ENCODE measurements at regions not wholly inside any gene's neighbourhood (a gene's known extent, or its start where the extent isn't known, plus 50 kb on each side); places are given as distances from the start of the nearest gene placed in this dataset.

DNA sequence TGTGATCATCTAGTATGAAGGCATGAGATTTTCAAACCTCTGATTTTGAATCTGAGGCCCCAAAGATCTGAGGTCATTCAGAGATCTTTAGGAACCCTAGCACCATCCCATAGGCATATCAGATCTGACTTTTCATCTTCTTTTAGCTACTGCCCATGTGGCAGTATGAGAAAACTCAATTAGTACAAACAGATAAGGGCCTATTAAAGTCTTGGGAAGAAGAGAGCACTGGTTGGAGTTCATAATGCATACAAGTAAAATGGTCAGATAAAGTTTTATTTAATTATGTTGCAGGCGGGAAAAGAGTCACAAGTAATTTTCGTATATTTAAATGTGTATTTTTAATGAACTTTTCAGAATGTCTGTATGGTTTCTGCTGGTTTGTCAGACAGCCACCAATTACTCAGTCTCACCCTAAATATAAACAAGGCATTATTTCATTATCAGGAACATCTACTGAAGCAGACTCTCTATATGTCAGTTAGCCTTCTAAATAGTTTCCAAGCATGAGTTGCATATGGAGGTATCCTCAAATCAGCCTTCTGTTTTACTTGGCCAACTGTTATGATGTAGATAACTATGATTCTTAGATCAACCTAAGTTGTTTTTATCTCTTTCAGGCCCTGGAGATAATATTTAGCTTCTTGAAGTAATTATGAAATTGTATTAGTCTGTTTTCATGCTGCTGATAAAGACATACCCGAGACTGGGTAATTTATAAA lies 340.3 kb upstream of the TBC1D5 start:
- DNase-seq (ENCODE audit: low read depth, low spot score) = no peak

DNA sequence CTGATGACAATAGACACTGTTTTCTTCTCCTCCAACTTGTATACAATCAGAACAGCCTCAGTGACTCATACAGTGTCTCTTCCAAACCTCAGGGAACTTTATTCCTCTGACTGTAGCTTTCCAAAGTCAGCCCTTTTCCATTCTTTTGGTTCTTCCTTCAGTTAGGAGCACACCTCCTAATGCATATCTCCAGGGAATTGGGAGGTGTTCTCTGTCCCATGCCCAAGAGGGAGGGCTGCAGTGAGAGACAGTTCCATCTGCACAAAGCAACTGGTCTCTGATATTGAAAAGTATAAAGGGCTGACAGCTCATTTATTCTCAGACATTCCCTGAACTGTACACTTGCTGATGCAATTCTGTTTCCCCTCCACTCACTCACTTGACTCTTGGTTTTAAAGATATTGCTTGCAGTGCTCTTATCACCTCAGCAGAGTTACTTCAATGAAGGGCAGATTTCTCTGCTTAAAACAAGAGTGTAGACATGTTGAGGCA lies 337.8 kb upstream of the TBC1D5 start:
- DNase-seq (ENCODE audit: low read depth, low spot score) = no peak

- no peak for DNase-seq (ENCODE audit: low read depth, low spot score)
These were observed 337.3 kb upstream of the TBC1D5 start for GRCh38 chr3:18079739-18080138.

- no peak for DNase-seq (ENCODE audit: low read depth, low spot score)
These were observed 336.6 kb upstream of the TBC1D5 start for GRCh38 chr3:18079062-18079461.

- DNase-seq (ENCODE audit: low read depth, low spot score) = no peak
These were observed 334.9 kb upstream of the TBC1D5 start for GRCh38 chr3:18077128-18077840.

- no peak for DNase-seq (ENCODE audit: low read depth, low spot score)
These were observed 333.9 kb upstream of the TBC1D5 start for GRCh38 chr3:18076301-18076700.

- no peak for DNase-seq (ENCODE audit: low read depth, low spot score)
These were observed 333.4 kb upstream of the TBC1D5 start for GRCh38 chr3:18075799-18076198.

GRCh38 chr3:18071833-18072232 lies 329.4 kb upstream of the TBC1D5 start:
- no peak for DNase-seq (ENCODE audit: low read depth, low spot score)

DNA sequence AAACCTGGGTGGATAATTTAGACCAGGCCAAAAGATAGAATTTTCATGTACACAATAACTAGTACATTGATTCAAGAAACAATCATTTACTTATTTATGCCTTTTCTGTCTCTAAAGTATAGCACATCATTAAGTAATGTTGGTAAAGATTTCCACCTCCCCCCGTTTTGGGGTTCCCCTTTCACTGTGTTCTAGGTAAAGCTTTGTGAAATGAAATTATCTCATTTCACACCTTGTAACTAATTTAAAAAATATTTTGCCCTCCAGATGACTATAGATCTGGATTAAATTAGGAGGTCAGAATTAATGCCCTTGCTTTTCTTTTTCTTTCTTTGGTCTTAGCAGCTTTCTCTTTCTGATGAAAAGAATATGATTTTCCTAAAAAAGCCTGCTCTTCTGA lies 328.5 kb upstream of the TBC1D5 start:
- DNase-seq (ENCODE audit: low read depth, low spot score) = no peak

GRCh38 chr3:18070231-18070630 lies 327.8 kb upstream of the TBC1D5 start:
- DNase-seq (ENCODE audit: low read depth, low spot score) = no peak

GRCh38 chr3:18069568-18069967 lies 327.1 kb upstream of the TBC1D5 start:
- DNase-seq (ENCODE audit: low read depth, low spot score) = no peak

DNA sequence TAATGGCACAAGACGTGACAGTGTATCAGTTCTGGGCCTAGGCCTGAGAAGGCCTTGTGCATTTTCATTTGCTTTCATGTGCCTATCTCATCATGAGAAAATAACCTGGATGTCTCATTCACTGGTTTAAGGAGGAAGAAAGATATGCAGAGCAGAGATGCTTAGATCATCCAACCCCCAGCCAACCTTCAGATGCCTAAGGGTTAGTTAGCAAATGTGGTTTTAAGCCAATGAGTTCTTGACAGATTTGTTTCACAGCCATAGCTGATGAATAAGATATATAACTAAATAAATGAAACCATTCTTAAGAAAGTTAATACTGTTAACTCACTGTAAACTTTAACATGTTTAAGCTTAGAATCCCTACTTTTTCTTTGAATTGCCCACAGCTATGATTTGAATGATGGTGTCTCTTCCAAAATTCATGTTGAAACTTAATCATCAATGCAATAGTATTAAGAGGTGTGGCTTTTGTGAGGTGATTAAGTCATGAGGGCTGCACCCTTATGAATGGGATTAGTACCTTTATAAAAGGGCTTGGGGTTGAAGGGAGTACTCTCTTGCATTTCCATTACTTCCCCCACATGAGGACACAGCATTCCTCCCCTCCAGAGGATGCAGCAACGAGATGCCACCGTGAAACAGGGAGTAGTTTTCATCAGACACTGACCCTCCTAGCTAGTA lies 324.6 kb upstream of the TBC1D5 start:
- no peak for DNase-seq (ENCODE audit: low read depth, low spot score)

DNA sequence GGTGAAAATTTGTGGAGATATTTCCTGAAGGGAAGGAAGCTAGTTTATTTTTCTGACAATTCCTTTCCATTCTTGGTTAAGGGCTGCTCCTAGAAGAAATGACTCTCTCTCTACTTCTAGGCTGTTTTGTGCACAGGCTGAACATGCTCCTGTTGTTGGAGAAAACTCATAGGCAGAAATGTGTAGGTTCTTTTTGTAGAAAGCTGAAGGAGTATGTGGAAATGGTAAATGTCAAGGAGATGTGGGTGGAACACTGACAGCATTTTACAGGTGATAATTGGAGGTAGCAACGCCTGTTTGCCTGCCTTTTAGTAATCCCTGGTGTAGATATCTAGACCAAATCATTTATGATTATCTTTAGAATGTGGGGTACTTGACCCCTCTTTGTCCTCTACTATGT lies 322.2 kb upstream of the TBC1D5 start:
- DNase-seq (ENCODE audit: low read depth, low spot score) = no peak

GRCh38 chr3:18062657-18063025 lies 320.2 kb upstream of the TBC1D5 start:
- no peak for DNase-seq (ENCODE audit: low read depth, low spot score)

GRCh38 chr3:18061737-18062656 lies 319.6 kb upstream of the TBC1D5 start:
- DNase-seq (ENCODE audit: low read depth, low spot score) = no peak

GRCh38 chr3:18058666-18059065 lies 316.2 kb upstream of the TBC1D5 start:
- DNase-seq (ENCODE audit: low read depth, low spot score) = no peak

DNA sequence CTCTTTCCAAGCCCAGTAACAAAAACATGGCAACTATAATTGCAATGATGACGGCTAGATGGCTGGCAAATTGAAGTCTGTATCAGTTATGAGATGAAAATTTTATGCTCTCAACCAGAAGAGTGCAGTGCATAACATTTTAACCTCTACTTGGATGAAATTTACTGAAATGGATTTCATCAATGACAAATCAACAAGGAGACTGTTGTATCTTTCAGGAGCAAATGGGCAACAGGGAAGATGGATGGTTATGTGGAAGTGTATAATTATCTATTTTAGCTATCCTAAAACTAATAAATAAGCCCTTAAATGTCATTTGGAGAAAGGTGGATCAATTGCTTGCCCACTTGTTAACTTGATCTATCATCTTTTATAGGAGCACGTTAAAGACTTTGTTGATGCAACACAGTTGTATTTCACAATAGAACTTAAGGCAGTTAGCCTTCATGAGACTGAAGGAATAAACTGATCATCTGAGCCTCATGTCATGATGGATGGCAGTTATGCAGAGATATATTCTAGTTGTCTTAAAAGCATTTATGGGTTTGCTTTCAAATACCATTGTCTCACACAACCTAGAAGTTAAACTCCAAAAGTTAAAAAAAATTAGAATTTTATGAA lies 315.1 kb upstream of the TBC1D5 start:
- no peak for DNase-seq (ENCODE audit: low read depth, low spot score)

- no peak for DNase-seq (ENCODE audit: low read depth, low spot score)
These were observed 312.2 kb upstream of the TBC1D5 start for GRCh38 chr3:18054625-18055024.

DNA sequence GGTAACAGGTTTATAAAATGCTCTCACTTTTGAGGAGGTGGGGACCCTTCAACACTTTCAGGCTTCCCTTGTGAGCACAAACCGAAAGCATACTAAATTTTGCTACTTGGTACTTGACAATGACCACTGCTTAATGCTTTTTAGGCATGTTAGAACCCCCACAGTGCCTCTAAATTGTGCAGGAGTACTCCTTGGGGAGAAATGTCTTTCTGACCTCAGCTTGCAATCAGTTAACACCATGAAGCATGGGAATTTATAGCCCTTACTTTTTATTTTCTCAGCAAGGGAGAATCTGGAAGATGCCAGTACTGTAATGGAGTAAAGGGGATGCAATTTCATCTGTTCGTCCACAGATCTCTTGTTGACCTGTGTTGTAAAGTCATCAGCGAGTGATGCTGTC lies 308.9 kb upstream of the TBC1D5 start:
- DNase-seq (ENCODE audit: low read depth, low spot score) = no peak

GRCh38 chr3:18049096-18049495 lies 306.7 kb upstream of the TBC1D5 start:
- DNase-seq (ENCODE audit: low read depth, low spot score) = no peak

GRCh38 chr3:18047052-18047451 lies 304.6 kb upstream of the TBC1D5 start:
- DNase-seq (ENCODE audit: low read depth, low spot score) = no peak
